ENCODE measurements at regions not wholly inside any gene's neighbourhood (a gene's known extent, or its start where the extent isn't known, plus 50 kb on each side); places are given as distances from the start of the nearest gene placed in this dataset.
A peak's percentile ranks its signal among the peaks of the same experiment; 100 is the strongest.

DNA sequence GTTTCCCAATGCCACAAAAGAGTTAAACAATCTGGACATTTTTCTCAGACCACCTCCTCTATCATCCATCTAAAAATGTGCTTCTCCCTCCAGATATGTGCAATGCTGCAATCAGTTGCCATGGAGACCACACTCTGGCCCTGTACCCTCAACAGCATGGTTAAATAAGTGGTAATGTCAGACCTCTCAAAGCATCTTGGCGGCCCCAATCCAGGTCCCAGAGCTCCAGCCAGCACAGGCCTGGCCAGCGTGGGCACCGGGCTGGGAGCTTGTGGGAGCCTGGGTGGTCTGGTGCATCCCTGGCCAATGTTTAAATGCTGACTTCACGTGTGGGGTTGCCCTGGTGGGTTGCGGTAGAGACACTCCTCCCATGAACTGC lies 362.9 kb upstream of the ZNF32 start:
- TF ChIP-seq, protein P1, sequence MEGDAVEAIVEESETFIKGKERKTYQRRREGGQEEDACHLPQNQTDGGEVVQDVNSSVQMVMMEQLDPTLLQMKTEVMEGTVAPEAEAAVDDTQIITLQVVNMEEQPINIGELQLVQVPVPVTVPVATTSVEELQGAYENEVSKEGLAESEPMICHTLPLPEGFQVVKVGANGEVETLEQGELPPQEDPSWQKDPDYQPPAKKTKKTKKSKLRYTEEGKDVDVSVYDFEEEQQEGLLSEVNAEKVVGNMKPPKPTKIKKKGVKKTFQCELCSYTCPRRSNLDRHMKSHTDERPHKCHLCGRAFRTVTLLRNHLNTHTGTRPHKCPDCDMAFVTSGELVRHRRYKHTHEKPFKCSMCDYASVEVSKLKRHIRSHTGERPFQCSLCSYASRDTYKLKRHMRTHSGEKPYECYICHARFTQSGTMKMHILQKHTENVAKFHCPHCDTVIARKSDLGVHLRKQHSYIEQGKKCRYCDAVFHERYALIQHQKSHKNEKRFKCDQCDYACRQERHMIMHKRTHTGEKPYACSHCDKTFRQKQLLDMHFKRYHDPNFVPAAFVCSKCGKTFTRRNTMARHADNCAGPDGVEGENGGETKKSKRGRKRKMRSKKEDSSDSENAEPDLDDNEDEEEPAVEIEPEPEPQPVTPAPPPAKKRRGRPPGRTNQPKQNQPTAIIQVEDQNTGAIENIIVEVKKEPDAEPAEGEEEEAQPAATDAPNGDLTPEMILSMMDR (IDR thresholded peaks at IDR 0.05; ENCODE audit: insufficient read depth, low read length, poor library complexity, severe bottlenecking), result no peak

DNA sequence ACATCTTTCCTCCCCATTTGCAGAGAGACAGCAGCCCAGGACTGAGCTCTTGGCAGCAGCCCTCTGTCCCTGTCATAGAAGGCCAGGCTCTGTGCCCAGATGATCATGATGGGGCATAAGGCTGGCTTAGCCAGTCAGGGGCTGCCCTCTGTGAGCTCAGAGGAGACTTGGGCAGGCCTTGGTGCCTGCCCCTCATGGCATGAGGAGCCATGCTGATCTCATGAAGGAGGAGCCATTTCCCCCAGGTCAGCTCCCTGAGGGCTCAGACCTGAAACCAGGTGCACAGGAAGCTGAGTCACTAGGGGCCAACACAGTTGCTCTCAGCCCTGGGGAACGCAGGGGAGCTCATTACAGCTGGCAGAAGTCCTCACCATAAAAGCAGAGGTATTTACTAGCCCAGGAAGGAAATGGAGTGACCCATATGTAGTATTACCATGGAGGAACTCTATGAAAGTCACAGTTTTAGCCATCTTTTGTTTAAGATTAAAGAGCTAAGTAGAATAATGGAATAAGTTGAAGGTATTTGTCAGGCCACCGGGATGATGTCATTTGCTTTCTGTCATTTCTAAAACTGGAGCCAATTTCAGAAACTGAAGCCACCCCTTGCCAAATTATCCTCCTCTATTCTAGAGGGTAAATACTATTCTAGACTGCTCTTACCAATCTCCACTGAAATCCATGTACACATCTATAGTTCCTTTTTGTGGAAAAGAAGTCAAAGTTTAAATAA lies 362.4 kb upstream of the ZNF32 start:
- no peak overlapping the region for H3K4me3 ChIP-seq (ENCODE audit: low read depth, low read length)
- no peaks in the 10 kb centered on the region for H3K36me3 ChIP-seq (ENCODE audit: control insufficient read depth, insufficient read depth, low read length)
- H3K27me3 ChIP-seq (ENCODE audit: control insufficient read depth, insufficient read depth, low read length), result no peaks in the 10 kb centered on the region
- TF ChIP-seq, protein P1 (IDR thresholded peaks at IDR 0.05; ENCODE audit: insufficient read depth, low read length, poor library complexity, severe bottlenecking), result no peak
- peak; percentile 55 for DNase-seq (ENCODE audit: low read depth)

More for the DNA sequence above, 362.9 kb upstream of the ZNF32 start:
- no peak for DNase-seq (ENCODE audit: low read depth)
- H3K36me3 ChIP-seq (ENCODE audit: control insufficient read depth, insufficient read depth, low read length), result no peaks in the 10 kb centered on the region
- H3K4me3 ChIP-seq (ENCODE audit: low read depth, low read length), result no peak overlapping the region
- H3K27me3 ChIP-seq (ENCODE audit: control insufficient read depth, insufficient read depth, low read length), result no peaks in the 10 kb centered on the region

DNA sequence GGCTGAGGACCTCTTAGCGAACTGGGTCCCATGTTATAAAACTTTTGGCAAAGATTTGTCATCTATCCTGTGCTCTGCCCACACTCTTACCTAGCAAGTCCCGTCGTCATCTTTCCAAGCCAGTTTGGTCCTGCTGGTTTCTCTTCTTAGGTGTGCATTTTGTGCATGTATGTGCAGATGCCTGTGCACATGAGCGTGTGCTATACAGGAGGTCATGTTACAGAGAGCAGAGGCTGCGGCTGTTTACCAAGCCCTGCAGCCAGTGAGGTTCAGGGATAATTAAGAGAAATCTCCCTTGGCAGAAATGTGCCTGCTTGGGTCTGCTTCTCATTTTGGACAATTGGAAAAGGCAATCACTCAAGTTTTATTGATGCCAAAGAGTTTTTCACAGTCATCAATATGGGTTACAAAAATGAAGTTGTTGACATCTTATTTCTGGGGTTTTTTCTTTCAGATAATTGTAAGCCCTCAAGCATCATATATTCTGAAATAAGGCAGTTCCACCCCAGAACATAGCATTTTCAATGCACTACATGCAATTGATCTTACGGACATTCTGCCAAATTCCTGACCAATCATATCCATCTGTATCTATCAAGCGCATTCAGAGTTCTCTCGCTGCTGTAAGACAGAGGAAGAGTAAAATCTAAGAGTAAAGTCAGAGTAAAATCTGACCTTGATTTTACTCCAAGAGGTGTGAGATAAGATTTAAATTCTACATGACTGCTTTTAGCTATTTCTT lies 361.4 kb upstream of the ZNF32 start:
- Histone ChIP-seq H3K4me3 (ENCODE audit: low read depth, low read length) (no peak overlapping the region), H3K27me3 (ENCODE audit: control insufficient read depth, insufficient read depth, low read length) (no peaks in the 10 kb centered on the region), H3K36me3 (ENCODE audit: control insufficient read depth, insufficient read depth, low read length) (no peaks in the 10 kb centered on the region)
- DNase-seq (ENCODE audit: low read depth), result no peak
- TF ChIP-seq, protein P1 (IDR thresholded peaks at IDR 0.05; ENCODE audit: insufficient read depth, low read length, poor library complexity, severe bottlenecking), result no peak

DNA sequence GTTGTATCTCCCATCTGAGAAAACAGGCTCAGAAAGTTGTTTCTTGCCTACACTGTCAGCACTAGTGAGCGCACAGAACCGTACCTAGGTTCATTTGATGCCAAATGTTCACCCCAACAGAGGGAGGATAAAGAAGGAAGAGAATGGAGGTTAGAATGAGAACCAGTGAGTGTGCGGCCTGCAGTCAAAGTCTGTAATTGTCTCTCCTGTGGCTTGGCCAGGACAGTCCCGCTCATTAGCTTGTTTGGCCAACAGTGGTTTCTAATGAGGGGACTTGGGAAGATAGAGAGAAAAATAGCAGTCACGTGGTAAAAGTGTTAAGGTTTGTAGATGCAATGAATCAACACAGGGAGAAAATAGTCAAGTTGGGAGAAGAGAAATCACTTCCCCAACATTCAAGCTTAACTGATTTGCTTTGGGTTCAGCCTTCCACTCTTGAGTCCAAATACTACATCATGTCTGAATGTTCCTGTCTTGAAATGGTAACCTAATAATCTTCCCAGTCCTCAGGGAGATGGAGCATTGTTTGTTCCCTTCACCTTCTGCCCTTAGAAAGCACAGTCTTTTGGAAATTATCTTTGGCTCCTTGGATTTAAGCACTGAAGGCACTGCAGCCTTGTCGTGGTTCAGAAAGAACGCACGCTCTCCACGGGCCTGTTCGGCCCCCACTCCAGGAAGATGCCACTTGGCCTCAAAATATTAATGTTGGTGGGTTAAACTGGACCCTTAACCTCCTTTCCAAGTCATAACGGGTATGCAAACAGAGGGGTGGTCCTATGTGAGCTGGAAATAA lies 360.4 kb upstream of the ZNF32 start:
- Histone ChIP-seq H3K36me3 (ENCODE audit: control insufficient read depth, insufficient read depth, low read length) (no peaks in the 10 kb centered on the region), H3K27me3 (ENCODE audit: control insufficient read depth, insufficient read depth, low read length) (no peaks in the 10 kb centered on the region), H3K4me3 (ENCODE audit: low read depth, low read length) (no peak overlapping the region)
- DNase-seq (ENCODE audit: low read depth), result no peak
- TF ChIP-seq, protein P1 (IDR thresholded peaks at IDR 0.05; ENCODE audit: insufficient read depth, low read length, poor library complexity, severe bottlenecking), result no peak

DNA sequence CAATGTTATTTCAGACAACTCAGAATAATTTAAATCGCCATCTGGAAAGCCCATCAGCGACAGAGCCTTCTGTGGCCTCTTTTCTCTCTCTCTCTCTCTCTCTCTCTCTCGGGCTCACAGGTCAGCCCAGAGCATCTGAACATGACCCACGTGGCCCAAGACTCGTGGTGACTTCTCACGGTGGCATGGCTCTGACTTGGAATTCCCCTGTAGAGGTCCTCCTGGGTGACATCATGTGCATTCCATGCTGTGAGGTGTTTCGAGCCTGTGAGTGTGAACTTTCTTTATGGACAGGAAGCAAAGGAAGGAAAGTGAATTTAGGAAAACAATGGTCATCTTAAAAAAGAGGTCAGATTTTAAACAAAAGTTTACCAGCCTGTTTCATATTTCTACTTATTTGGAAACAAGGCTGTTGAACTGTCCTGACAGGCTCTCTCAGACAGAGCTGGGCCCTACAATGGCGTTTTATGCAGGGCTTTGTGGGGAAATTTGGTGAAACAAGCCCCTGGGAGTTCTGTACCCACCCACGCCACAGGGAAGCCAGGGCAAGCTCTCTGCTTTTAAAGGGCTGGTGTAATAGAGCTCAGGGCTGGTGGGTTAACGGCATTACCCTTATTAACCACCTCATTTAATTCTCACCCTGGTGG lies 359.7 kb upstream of the ZNF32 start:
- Histone ChIP-seq H3K4me3 (ENCODE audit: low read depth, low read length) (no peak overlapping the region), H3K36me3 (ENCODE audit: control insufficient read depth, insufficient read depth, low read length) (no peaks in the 10 kb centered on the region), H3K27me3 (ENCODE audit: control insufficient read depth, insufficient read depth, low read length) (no peaks in the 10 kb centered on the region)
- TF ChIP-seq, protein P1 (IDR thresholded peaks at IDR 0.05; ENCODE audit: insufficient read depth, low read length, poor library complexity, severe bottlenecking), result no peak
- DNase-seq (ENCODE audit: low read depth), result peak; percentile 84

Measured in kidney epithelial cell (primary cell).